Endothelial cell of umbilical vein (primary cell): ENCODE measurements at regions not wholly inside any gene's neighbourhood (a gene's known extent, or its start where the extent isn't known, plus 50 kb on each side); places are given as distances from the start of the nearest gene placed in this dataset.

Experiments
- BruUV-seq: library from RNA; stranded (reverse); fragments of 400-500 nt; replicated peaks from 2 replicates; lab custom pipeline; 2021; lab: Mats Ljungman, UMichigan
- CTCF ChIA-PET: fragments of 300-600, 350-600 bp; sonication (Branson Sonifier 250); formaldehyde crosslinking; loops from one replicate; lab custom pipeline; 2021; ENCODE audit warnings: antibody characterized with exemption, inconsistent platforms; lab: Charles Lee
- POLR2A ChIA-PET: fragments of 300-600, 350-600 bp; sonication (Branson Sonifier 250); formaldehyde crosslinking; loops from one replicate; lab custom pipeline; 2021; ENCODE audit warnings: antibody characterized with exemption, inconsistent platforms; lab: Charles Lee
- DNase-seq: peaks from one replicate; pipeline ENCODE4 v3.0.0-alpha.2; 2011; ENCODE audit warnings: low read depth, low spot score
- FAIRE-seq: peaks from 2 replicates; lab custom pipeline; 2011; peaks lifted over from hg19 to GRCh38; lab: Jason Lieb, UNC
- H2AFZ ChIP-seq: 2 replicates; pipeline ENCODE4 v1.6.0; 2012; ENCODE audit warnings: low read depth, low read length, control low read depth, inconsistent platforms
- H3K27ac ChIP-seq: 2 replicates; pipeline ENCODE4 v1.5.1; 2011; ENCODE audit warnings: low read depth, mild to moderate bottlenecking, control low read depth, low read length, moderate library complexity; ENCODE audit not compliant: insufficient read depth
- H3K27me3 ChIP-seq, 2 experiments: 2 replicates each; pipeline versions ENCODE4 v1.6.0 to v1.6.1; 2011; ENCODE audit warnings: low read length in 2 of 2, mixed read lengths in 1 of 2; ENCODE audit not compliant: control insufficient read depth in 2 of 2, insufficient read depth in 2 of 2
- H3K36me3 ChIP-seq, 2 experiments: 2 replicates in 1 of 2; 3 replicates in 1 of 2; pipeline ENCODE4 v1.5.1; 2011; ENCODE audit warnings: low read length in 2 of 2, mild to moderate bottlenecking in 1 of 2, moderate library complexity in 1 of 2; ENCODE audit not compliant: control insufficient read depth in 2 of 2, insufficient read depth in 2 of 2; ENCODE audit errors: extremely low read depth in 1 of 2
- H3K4me1 ChIP-seq: 3 replicates; pipeline ENCODE4 v1.5.1; 2011; ENCODE audit warnings: mild to moderate bottlenecking, low read length; ENCODE audit not compliant: control insufficient read depth, insufficient read depth; ENCODE audit errors: extremely low read depth
- H3K4me2 ChIP-seq: 2 replicates; pipeline ENCODE4 v1.6.1; 2011; ENCODE audit warnings: low read length, control low read depth, mixed read lengths; ENCODE audit not compliant: insufficient read depth
- H3K4me3 ChIP-seq, 3 experiments: fragments of 200-600 bp in 1 of 3; sonication (generic), shearing (Covaris generic) in 1 of 3; replicated peaks in 1 of 3; 2 replicates each; pipeline ENCODE4 v1.5.1; 2011 to 2016; ENCODE audit warnings: control low read depth in 3 of 3, low read length in 3 of 3, mild to moderate bottlenecking in 2 of 3, inconsistent platforms in 1 of 3, low read depth in 1 of 3, moderate library complexity in 1 of 3; ENCODE audit not compliant: insufficient read depth in 1 of 3
- H3K79me2 ChIP-seq: 2 replicates; pipeline ENCODE4 v1.6.0; 2012; ENCODE audit warnings: low read length, inconsistent platforms; ENCODE audit not compliant: control insufficient read depth, insufficient read depth
- H3K9ac ChIP-seq: replicated peaks from 2 replicates; pipeline ENCODE3; 2011; ENCODE audit warnings: low read length, control low read depth; ENCODE audit not compliant: insufficient read depth; ENCODE audit errors: extremely low read depth
- H3K9me1 ChIP-seq: replicated peaks from 3 replicates; pipeline ENCODE4 v1.6.0; 2011; ENCODE audit warnings: mild to moderate bottlenecking, low read length; ENCODE audit not compliant: control insufficient read depth, insufficient read depth; ENCODE audit errors: extremely low read depth
- H3K9me3 ChIP-seq: replicated peaks from 2 replicates; pipeline ENCODE4 v1.5.1; 2012; ENCODE audit warnings: low read length, inconsistent platforms; ENCODE audit not compliant: control insufficient read depth, insufficient read depth
- H4K20me1 ChIP-seq: replicated peaks from 2 replicates; pipeline ENCODE3; 2011; ENCODE audit warnings: mild to moderate bottlenecking, low read length; ENCODE audit not compliant: control insufficient read depth, insufficient read depth; ENCODE audit errors: extremely low read depth
- EZH2 ChIP-seq: IDR thresholded peaks from 2 replicates; pipeline ENCODE4 v1.6.1; 2012; ENCODE audit warnings: borderline replicate concordance, low read depth, mild to moderate bottlenecking, moderate library complexity, low read length, inconsistent platforms; ENCODE audit not compliant: severe bottlenecking
- FOS ChIP-seq: IDR thresholded peaks from 2 replicates; pipeline ENCODE4 v1.6.1; 2011; ENCODE audit warnings: mild to moderate bottlenecking, low read length, moderate library complexity, borderline replicate concordance; ENCODE audit not compliant: insufficient read depth
- GATA2 ChIP-seq: IDR thresholded peaks from 2 replicates; pipeline ENCODE4 v1.7.0; 2011; ENCODE audit warnings: low read depth, mild to moderate bottlenecking, moderate library complexity, mixed read lengths, low read length; ENCODE audit not compliant: insufficient read length, insufficient read depth
- JUN ChIP-seq: IDR thresholded peaks from 2 replicates; pipeline ENCODE4 v1.6.1; 2011; ENCODE audit warnings: borderline replicate concordance, low read depth; ENCODE audit not compliant: insufficient read length, insufficient read depth
- MYC ChIP-seq: IDR thresholded peaks from one replicate; pipeline ENCODE4 v1.6.1; 2011; ENCODE audit warnings: mild to moderate bottlenecking, low read depth, low read length
- POLR2A ChIP-seq: IDR thresholded peaks from 2 replicates; pipeline ENCODE4 v1.6.1; 2012; ENCODE audit warnings: low read depth, mild to moderate bottlenecking, control low read depth, low read length
- POLR2AphosphoS5 ChIP-seq: IDR thresholded peaks from 2 replicates; pipeline ENCODE4 v1.6.1; 2012; ENCODE audit warnings: low read depth, mild to moderate bottlenecking, control low read depth, low read length, moderate library complexity; ENCODE audit not compliant: insufficient read depth
- dilution Hi-C: fragments of 300-500 bp; cut with MboI; formaldehyde crosslinking; loops from one replicate; pipeline ENCODE4 v1.15.0; 2019; ENCODE audit warnings: low sequenced_read_pairs; ENCODE audit not compliant: extremely low pct_ligation_motif_present
- intact Hi-C: fragments of 100-400 bp; cut with micrococcal nuclease; formaldehyde crosslinking; loops from one replicate; pipeline ENCODE4 v1.10.0; 2022
- TF ChIP-seq, protein P1 (sequence below), 2 donors: IDR thresholded peaks; 1 replicate in 1 of 2; 2 replicates in 1 of 2; pipeline ENCODE4 v1.5.1; 2011; ENCODE audit warnings: low read length in 2 of 2, mild to moderate bottlenecking in 2 of 2, moderate library complexity in 2 of 2, control low read depth in 1 of 2, inconsistent platforms in 1 of 2, low read depth in 1 of 2; ENCODE audit not compliant: insufficient read depth in 1 of 2; ENCODE audit errors: extremely low read depth in 1 of 2
- TF ChIP-seq, protein P2 (sequence below): IDR thresholded peaks from 2 replicates; pipeline ENCODE4 v1.6.1; 2011; ENCODE audit not compliant: insufficient read depth, insufficient read length

DNA sequence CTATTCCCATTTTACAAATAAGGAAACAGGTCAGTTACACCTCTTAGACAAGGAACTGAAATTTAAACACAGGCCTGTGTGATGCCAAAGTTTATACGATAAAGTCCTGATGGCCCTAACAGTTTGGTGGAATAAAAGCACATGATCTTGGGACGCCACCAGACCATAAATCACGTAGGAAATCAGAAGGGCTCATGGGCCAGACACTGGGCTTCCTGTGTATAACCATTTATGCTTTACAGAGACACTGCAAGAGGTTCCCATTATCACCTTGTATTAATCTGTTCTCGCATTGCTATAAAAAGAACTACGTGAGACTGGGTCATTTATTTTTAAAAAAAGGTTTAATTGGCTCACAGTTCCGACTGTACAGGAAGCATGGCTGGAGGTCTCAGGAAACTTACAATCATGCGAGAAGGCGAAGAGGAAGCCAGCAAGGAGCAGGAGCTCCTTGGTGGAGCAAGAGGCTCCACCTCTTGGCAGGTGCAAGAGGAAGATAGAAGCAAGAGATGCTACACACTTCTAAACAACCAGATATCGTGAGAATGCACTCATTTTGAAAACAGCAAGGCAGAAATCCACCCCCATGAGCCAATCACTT lies 124.0 kb upstream of the MON1B start:
- no peak overlapping the region for H3K4me3 ChIP-seq
- DNase-seq, result no peak
- H3K9me3 ChIP-seq, result no peaks in the 10 kb centered on the region
- POLR2A ChIA-PET, result no interaction called here
- no peaks in the 10 kb centered on the region for H3K9me1 ChIP-seq
- dilution Hi-C loops, result no loop called here
- H3K4me2 ChIP-seq, result no peak overlapping the region
- CTCF ChIA-PET, result no interaction called here
- H3K36me3 ChIP-seq, result no peaks in the 10 kb centered on the region
- no peak for FAIRE-seq
- no peaks in the 10 kb centered on the region for H4K20me1 ChIP-seq
- H3K27me3 ChIP-seq, result no peaks in the 10 kb centered on the region
- no peaks in the 10 kb centered on the region for H3K79me2 ChIP-seq
- TF ChIP-seq JUN (no peak), MYC (no peak), POLR2AphosphoS5 (no peak), POLR2A (no peak), FOS (no peak), EZH2 (no peak), GATA2 (no peak)
- TF ChIP-seq, protein P1, sequence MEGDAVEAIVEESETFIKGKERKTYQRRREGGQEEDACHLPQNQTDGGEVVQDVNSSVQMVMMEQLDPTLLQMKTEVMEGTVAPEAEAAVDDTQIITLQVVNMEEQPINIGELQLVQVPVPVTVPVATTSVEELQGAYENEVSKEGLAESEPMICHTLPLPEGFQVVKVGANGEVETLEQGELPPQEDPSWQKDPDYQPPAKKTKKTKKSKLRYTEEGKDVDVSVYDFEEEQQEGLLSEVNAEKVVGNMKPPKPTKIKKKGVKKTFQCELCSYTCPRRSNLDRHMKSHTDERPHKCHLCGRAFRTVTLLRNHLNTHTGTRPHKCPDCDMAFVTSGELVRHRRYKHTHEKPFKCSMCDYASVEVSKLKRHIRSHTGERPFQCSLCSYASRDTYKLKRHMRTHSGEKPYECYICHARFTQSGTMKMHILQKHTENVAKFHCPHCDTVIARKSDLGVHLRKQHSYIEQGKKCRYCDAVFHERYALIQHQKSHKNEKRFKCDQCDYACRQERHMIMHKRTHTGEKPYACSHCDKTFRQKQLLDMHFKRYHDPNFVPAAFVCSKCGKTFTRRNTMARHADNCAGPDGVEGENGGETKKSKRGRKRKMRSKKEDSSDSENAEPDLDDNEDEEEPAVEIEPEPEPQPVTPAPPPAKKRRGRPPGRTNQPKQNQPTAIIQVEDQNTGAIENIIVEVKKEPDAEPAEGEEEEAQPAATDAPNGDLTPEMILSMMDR (IDR thresholded peaks at IDR 0.05; ENCODE audit: extremely low read depth in 1 of 2, insufficient read depth in 1 of 2, low read depth in 1 of 2, low read length in 2 of 2), result no peak
- TF ChIP-seq, protein P2, sequence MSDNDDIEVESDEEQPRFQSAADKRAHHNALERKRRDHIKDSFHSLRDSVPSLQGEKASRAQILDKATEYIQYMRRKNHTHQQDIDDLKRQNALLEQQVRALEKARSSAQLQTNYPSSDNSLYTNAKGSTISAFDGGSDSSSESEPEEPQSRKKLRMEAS, result no peak
- BruUV-seq, result no TSS peak
- no peak overlapping the region for H2AFZ ChIP-seq
- no peaks in the 10 kb centered on the region for H3K4me1 ChIP-seq
- intact Hi-C loops, result no loop called here
- H3K9ac ChIP-seq, result no peak overlapping the region
- no peak overlapping the region for H3K27ac ChIP-seq
